ENCODE measurements at regions not wholly inside any gene's neighbourhood (a gene's known extent, or its start where the extent isn't known, plus 50 kb on each side); places are given as distances from the start of the nearest gene placed in this dataset.

DNA sequence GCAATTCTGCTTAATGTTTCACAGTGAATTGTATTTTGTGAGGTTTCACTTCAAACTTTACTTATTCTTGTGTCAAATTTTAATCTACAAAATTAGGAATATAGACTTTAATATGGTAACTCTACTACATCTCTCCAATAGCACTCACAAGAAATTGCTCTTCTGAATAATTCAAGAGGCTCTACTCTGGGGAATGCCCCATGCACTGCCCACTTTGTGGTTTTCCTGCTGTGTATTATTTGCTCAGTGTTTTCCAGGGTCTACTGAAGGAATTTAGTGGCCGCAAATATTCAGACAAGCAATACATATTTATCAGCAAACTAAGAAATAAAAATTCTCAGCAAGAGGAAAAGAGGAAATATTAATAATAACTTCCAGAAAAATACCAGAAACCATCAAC, 611.4 kb downstream of the TNS3 start:
- DNase-seq = no peak

GRCh38 chr7:46970131-46970430, 611.8 kb downstream of the TNS3 start:
- no peak for DNase-seq

- no peak for DNase-seq
These were observed 612.4 kb downstream of the TNS3 start for GRCh38 chr7:46969303-46970130.

- no peak for DNase-seq
These were observed 613.9 kb downstream of the TNS3 start for GRCh38 chr7:46968003-46968402.

GRCh38 chr7:46963719-46964118, 618.2 kb downstream of the TNS3 start:
- DNase-seq = no peak

- DNase-seq = no peak
These were observed 620.9 kb downstream of the TNS3 start for GRCh38 chr7:46960970-46961369.

- DNase-seq = no peak
These were observed 624.7 kb downstream of the TNS3 start for GRCh38 chr7:46957195-46957594.

- no peak for DNase-seq
These were observed 626.4 kb downstream of the TNS3 start for GRCh38 chr7:46955531-46955930.

DNA sequence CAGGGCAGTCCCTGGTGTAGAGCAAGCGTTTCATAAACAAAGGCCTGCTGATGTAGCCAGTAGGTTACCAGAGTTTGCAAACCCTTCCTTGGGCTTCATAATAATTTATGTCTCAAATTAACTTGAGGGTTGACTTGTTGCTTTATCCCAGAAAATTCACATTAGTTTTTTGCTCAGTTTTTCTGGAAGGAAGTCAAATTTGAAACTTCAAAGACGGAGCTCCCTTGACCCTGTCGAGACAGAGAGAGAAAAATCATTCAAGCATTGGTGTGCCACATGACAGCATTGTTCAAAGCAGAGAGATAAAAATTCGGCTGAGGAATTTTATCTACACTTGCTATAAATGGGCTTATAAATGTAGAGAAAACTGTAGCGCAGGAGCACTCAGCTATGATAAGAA, 627.7 kb downstream of the TNS3 start:
- no peak for DNase-seq

DNA sequence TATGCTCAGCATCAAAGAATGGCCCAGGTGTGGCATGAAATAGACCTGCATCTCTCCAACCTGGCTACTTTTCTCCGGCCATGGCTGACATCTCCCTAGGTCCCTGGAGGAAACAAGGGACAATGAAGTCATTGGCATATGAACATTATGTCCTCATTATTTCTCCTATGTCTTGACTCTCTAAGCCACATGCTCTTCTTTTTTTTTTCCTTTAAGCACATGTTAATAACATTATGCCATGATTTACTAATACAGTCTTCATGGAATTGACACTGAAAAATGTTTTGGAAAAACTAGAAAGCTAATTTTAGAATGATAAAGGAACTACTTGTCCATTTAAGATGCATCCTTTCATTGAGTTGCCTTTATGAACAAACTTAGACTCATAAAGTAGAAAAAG, 628.9 kb downstream of the TNS3 start:
- no peak for DNase-seq

DNA sequence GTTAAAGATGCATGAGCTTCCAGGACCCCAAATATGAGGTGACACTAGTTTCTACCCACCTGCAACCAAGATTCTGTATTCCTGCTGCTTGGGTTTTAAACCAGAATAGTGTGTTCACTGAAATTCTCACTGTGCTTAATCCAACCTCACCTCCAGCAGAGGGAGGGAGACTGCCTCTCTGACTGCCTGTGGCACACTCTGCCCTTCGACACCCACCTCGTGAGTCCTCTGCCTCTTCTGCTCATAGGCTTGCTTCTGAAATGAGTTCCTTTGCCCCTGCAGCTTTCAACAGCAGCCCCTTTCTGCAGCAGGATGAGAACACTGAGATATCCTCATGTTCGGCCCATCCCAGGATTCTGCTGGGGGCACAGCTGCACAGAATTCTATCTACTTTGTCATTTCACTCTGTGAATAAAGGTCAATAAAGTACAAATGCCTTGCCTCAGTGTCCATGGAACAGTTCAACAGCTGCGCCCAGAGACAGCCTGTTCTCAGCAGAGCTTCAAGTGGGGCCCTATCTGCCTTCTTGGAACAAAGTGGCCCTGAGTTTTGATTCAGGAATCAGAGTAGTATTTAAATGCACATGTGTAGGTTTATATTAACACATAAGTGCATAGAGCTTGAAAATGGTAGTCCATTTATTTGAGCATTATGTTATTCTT, 632.5 kb downstream of the TNS3 start:
- DNase-seq = no peak

DNA sequence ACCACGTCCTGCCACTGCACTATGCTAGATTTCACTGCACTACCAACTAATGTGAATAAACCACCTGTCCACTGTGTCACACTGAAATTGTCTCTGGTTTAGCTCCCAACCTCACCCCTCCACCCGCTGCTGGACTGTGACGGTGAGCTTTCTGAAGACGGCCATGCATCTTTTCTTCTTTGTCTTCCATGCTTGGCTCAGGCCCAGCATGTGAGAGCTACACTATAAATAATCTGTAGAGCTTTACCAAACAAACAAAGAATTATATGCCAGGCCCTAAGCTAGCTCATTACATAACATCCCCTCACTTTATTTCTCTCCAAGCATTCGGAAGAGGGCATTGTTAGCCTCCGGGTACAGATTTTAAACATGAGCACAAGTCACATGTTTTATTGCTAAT, 633.2 kb downstream of the TNS3 start:
- DNase-seq = no peak

DNA sequence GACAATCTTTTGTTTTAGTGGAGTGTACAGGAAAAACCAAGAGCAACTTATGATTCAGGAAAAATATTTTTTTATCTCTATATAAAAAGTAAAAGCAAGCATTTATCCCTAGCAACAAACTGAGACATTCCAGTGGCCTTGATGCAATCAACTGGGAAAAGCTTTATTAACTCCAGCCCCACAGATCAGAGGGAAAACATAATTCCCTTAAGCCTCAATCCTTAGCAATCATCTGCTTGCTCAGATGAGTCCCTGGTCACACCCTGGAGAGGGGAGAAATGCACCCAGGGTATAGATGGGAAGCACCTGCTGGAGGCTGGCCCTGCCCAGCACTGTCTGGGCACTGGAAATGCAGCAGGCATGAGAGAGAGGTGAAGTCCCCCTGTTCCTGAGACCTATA, 636.6 kb downstream of the TNS3 start:
- DNase-seq = no peak

GRCh38 chr7:46943996-46944395, 637.9 kb downstream of the TNS3 start:
- DNase-seq = no peak

DNA sequence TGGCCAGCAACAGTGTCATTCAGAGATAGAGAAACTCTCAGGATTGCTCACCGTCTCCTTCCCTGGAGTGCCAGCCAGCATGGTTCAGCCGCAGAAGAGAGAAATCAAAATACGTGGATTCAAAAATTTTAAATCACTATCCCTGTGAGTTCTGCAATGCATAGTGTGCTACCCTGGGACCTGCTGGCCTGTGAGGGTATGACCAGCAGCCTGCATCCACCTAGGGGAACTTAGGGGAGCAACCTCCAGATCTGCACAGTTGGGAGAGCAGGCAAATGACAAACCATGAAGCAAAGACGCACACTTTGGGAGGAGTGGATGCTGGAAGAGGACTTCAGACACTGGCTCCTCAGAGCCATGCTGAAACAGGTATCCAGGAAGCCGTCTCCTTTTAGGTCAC, 639.3 kb downstream of the TNS3 start:
- no peak for DNase-seq

GRCh38 chr7:46940178-46940577, 641.7 kb downstream of the TNS3 start:
- DNase-seq = no peak

DNA sequence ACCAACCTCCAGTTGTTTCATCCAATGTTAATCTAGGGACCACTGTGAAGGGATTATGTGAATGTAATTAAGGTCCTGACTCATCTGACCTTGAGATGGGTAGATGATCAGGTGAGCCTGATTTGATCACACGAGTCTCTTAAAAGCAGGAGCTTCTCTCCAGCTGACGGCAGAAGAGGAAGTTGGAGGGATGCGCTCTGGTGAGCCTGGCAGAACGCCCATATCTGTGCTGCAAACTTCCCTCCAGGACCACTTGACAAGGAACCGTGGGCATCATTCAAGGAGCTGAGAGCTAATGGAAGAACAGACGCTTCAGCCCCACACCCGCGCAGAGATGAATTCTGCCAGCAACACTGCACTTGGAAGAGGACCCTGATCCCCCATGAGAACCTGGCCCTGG, 642.4 kb downstream of the TNS3 start:
- DNase-seq = no peak

DNA sequence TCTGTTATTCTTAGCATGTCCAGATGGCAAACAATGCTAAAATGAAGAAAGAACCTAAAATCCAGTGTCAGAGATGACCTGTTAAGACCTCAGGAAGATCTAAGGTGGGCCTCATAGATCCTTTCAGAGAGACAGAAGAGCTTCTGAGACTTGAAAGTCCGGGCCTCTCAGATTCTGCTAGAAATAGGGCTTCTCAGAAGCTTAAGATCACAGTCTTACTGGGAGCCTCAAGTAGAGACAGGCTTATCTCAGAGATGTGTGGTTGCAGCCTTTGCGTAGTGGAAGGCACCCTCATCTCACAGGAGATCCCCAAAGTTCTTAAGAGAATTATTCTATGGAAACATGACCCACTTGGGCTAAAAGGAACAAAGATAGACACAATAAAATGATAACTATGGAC, 642.8 kb downstream of the TNS3 start:
- DNase-seq = no peak

DNA sequence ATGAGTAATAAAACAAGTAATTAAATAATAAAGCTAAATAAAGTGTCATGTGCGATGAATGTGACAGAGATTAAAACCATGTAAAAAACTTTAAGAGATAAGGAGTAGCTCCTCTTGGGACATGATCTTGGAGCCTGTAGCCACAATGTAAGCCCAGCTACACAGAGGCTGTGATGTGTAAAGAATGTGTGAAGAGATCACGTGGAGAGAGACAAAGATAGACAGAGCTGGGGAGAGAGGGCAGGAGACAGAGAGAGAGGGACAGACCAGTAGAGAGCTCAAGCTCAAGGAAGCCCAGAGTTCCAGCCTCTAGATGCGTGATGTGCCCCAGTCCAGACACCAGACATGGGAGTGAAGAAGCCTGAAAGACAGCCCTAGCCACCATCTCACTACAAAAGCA, 644.1 kb downstream of the TNS3 start:
- DNase-seq = no peak

GRCh38 chr7:46934198-46934825, 647.6 kb downstream of the TNS3 start:
- DNase-seq = no peak

DNA sequence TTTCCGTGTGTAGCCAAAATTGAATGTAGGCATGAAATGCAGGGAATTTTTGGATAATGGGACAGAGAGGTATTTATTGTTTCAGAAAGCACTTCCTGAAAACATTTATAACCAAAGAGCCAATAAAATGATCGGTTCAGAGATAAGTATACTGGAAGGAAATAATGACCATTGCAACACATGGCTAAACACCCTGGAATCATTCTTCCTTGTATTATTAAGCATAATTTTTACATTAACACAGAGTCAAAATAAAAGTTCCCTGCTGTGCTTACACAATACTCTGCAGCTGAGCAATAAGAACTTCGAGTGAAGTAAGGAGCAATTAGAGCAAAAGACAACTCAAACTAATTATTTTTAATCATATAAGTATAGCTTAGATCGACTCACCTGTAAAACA, 648.3 kb downstream of the TNS3 start:
- no peak for DNase-seq

- no peak for DNase-seq
These were observed 649.1 kb downstream of the TNS3 start for GRCh38 chr7:46932676-46933424.

DNA sequence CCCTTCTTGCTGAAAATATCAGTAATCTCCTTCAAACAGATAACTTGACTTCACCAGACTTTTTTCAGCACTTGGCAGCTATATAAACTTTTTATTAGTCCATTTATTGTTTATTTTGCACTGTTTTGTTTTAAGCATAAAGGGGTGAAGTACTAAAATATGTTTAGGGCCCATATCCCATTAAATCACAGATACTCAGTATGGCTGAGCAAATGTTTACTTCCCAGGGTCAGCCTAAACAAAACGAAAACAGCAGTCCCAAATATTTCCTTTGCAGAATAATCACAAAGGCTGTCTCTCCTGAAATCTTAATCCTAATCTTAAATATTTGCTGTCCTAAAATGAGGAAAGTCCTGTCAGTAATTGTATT, 649.6 kb downstream of the TNS3 start:
- no peak for DNase-seq

GRCh38 chr7:46930366-46930765, 651.5 kb downstream of the TNS3 start:
- no peak for DNase-seq
